Epithelial cell of proximal tubule (primary cell): ENCODE measurements at regions not wholly inside any gene's neighbourhood (a gene's known extent, or its start where the extent isn't known, plus 50 kb on each side); places are given as distances from the start of the nearest gene placed in this dataset.

Source experiments
- DNase-seq: peaks from one replicate; pipeline ENCODE4 v3.0.0-alpha.2; 2011; ENCODE audit warnings: low read depth
- H3K4me3 ChIP-seq: 2 replicates; pipeline ENCODE4 v1.5.1; 2011; ENCODE audit warnings: low read depth, mild to moderate bottlenecking, low read length
- CTCF ChIP-seq: conservative IDR thresholded peaks from 2 replicates; pipeline ENCODE4 v1.5.1; 2012; ENCODE audit warnings: low read depth, mild to moderate bottlenecking, low read length

GRCh38 chr2:102975996-102976975, 214.5 kb downstream of the TMEM182 start:
- peak; percentile 22 for DNase-seq
- peak; percentile 88 for TF ChIP-seq CTCF
- no peak overlapping the region for H3K4me3 ChIP-seq

- no peak for TF ChIP-seq CTCF
- no peak for DNase-seq
- H3K4me3 ChIP-seq = no peak overlapping the region
Measured at GRCh38 chr2:102977426-102978090, 215.7 kb downstream of the TMEM182 start.

- TF ChIP-seq CTCF = no peak
- H3K4me3 ChIP-seq = no peak overlapping the region
- DNase-seq = no peak
Measured at GRCh38 chr2:102978091-102978490, 216.3 kb downstream of the TMEM182 start.

GRCh38 chr2:102979429-102979828, 217.6 kb downstream of the TMEM182 start:
- TF ChIP-seq CTCF = no peak
- no peak for DNase-seq
- H3K4me3 ChIP-seq = no peak overlapping the region

- no peak for TF ChIP-seq CTCF
- H3K4me3 ChIP-seq = no peak overlapping the region
- no peak for DNase-seq
Measured at GRCh38 chr2:102983786-102984185, 222.0 kb downstream of the TMEM182 start.

- no peak for DNase-seq
- no peak overlapping the region for H3K4me3 ChIP-seq
- TF ChIP-seq CTCF = no peak
Measured at GRCh38 chr2:102986826-102987490, 225.1 kb downstream of the TMEM182 start.
